EL (cell line): ENCODE measurements at regions not wholly inside any gene's neighbourhood (a gene's known extent, or its start where the extent isn't known, plus 50 kb on each side); places are given as distances from the start of the nearest gene placed in this dataset.

Source experiments
- DNase-seq: peaks from one replicate; pipeline ENCODE4 v3.0.0-alpha.2; 2016

DNA sequence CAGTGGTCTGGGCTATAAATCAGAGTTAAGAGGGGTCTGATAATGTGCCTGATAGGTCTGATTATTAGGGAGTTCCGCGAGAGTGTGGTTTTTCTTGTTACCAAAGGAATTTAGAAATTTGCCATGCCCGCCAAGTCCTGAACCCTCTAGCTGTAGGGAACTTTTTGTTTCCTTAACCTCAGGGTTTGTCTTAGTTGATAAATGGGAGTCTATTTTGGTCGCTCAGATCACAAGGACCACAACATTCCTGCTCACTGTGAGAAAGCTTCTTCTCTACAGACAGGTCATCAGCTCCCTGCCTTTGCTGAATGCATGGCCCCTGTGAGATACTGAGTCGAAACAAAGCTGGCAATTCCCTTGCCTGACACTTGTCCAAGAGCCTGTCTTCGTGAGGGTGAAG lies 497.8 kb downstream of the HS3ST4 start:
- no peak for DNase-seq

DNA sequence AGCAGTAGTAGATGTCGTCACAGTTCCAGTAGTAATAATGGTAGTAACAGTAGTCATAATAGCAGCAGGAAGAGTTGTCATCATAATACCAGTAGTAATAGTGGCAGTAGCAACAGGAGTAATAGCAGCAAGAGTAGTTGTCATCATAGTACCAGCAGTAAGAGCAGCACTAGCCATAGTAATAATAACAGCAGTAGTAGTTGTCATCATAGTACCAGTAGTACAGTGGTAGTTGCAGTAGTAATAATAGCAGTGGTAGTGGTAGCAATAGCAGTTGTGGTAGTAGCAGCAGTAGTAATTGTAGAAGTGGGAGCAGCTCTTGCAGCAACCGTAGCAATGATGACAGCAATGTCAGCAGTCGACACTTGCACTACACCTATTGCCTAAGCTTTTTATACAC lies 502.8 kb downstream of the HS3ST4 start:
- DNase-seq, result no peak

DNA sequence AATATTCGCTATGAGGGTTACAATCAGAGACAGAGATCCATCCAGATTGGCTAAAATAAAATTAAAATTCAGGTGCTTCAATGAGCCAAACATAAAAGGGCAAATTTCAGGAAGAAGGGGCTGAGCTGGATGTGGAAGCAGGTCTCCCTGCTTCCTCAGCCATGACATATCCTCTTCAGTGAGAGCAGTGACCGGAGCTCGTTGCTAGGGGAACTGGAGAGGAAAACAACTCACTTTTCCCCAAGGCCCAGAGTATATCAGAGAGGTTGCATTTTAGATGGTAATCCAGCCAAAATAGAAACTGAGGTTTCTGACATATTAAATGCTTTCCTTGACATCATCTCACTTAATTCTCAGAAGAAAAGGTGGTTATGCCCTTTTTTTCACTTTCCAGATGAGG lies 503.5 kb downstream of the HS3ST4 start:
- DNase-seq, result no peak

DNA sequence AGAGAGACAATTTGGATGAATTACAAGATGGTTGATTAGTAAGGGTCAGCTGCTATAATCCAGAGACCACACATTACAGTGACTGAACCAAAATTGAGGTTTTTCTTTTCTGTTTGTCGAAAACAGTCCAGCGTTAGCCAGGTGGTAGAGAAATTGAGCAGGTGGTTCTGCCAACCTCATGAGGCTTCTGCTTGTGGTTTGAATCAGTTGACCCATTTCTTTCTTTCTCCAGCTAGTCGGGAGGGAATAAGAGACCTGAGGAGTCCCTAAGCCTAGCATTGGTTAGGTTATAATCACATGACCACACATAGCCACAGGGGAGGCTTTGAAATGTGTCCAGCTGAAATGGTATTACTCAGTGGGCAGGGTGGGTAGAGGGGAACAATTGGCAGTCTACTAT lies 504.6 kb downstream of the HS3ST4 start:
- DNase-seq, result no peak

DNA sequence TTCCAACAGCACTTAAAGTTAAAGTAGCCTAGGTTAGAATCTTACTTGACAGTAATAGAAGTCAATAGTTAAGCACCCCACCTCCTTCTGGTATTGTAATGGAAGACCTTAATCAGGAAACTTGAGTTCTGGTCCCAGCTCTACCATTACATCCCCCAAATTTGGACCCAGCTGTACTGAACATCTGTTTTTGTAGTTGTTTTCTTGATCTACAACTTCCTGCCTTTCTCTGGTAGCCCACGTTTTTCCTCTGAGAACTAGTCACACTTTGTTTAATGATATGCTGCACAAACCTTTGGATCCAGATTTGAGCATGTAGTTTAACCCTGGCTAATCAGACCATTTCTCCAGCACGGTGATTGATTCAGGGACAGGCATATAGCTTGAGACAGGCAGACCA lies 505.0 kb downstream of the HS3ST4 start:
- no peak for DNase-seq

DNA sequence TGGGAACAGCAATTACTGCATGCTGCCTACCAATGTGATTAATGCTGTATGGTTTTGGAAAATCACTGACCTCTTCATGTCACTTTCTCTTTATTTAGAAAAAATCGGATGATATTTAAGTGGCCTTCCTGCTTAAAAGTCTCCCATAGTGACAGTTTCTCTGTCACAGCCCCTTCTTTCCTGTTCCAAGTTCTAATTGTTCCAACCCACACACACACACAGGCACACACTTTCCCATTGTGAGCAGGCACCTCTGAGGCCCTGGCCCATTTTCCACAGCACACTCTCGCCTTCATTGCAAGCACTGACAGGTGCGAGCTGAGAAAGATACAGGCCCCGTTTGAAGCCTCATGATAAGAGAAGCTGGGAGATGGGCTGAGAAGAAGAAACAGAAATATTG lies 505.9 kb downstream of the HS3ST4 start:
- no peak for DNase-seq

DNA sequence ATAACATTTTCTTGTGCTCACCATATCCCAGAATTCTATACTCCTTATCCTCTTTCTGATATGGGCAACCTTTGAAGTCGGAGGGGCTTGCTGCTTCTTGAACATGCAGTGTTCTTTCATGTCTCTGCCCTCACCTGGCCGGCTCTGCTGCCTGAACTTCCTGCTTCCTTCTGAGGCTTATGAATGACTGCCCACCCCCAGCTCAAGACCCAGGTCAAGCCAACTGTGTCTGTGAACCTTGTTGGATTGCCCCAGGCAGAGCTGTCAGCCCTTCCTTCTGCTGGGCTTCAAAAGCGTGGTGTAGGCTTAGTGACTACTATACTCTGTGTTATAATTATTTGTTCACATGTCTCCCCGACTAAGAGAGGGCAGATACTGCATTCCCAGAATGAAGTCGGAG lies 506.5 kb downstream of the HS3ST4 start:
- DNase-seq, result no peak

DNA sequence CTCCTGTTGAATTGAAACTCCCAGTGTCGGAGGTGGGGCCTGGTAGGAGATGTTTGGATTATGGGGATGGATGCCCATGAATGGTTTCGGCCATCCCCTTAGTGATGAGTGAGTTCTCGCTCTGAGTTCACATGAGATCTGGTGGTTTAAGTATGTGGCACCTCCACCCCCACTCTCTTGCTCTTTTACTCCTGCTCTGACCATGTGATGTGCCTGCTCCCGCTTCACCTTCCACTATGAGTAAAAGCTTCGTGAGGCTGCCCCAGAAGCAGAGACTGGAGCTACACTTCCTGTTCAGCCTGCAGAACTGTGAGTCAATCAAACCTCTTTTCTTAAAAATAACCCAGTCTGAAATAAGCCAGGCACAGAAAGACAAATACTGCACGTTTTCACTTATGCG lies 512.4 kb downstream of the HS3ST4 start:
- no peak for DNase-seq

DNA sequence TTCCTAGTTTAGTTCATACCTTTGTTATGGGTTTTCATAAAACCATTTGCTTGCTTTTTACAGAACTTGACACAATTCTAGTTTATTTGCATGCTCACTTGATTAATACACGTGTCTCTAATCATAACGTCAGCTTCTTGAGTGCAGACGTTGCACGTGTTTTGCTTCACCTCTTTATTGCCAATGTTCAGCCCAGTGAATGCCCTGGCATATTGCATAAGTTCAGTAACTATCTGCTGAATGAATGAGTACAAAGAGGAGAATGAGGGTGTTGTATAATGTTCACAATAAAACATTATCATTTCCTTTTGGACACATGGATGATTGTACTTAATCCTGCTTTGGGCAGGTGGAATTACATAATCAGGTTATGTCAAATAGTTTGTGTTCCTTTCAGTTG lies 519.8 kb downstream of the HS3ST4 start:
- DNase-seq, result no peak

DNA sequence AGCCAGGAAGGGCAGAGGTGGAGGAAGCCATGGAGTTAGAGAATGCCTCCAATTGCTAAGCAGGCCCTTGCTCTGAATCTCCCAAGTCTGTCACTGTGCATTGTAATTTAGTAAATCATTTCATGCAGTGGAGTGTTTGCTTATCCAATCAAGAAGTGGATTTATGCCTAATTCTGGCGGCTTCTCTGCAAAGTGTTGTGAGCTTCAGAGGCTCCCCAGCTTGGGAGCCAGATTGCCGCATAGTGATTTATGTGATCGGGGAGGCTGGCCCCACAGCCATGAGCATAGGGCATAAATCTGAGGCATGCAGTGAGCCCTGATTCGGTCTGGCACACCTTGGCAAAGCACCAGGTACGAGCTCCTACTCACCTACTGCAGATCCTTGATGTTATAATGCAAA lies 520.8 kb downstream of the HS3ST4 start:
- DNase-seq, result no peak

DNA sequence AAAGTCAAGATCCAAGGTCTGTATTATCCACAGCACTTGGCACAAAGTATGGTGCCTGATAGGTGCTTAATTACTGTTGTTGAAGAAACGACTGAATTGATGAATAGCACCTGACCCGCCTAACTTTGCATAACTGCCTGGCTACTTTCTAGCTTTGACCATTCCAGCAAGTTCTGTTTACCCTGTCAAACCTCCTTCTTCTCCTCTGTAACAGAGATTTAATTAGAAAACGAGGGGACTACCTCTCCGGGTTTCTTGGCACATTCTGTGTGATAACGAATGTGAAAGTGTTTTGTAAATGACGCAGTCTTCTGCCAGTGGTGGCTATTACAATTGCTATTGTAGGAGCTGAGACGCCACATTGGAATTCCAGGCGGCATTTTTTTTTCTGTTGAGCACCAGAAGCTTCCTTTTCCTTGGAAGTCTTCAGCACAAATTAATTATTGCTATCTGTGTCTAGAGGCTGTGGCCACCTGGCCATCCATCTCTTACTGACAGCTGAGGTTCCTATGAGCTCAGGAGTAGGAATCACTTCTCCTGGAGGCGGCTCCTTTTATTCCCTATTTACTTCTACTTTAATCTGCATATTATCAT lies 522.9 kb downstream of the HS3ST4 start:
- DNase-seq, result no peak

DNA sequence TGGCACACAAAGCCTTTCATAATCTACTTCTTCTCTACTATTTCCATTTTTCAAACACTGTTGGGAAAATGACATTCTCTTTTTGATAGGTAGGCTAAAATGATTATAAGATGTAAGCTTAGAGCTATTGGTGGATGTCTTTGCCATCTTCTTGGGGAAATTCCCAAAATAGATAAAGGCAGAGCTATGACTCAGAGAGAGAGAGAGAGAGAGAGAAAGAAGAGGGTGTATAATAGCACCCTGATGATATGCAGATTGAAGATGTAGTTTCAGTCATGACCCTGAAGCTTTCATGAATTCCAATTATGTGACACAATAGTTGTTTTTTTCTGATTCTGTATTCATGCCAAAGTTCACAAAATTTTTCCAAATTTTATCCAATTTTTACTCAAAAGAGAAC lies 529.1 kb downstream of the HS3ST4 start:
- DNase-seq, result no peak

DNA sequence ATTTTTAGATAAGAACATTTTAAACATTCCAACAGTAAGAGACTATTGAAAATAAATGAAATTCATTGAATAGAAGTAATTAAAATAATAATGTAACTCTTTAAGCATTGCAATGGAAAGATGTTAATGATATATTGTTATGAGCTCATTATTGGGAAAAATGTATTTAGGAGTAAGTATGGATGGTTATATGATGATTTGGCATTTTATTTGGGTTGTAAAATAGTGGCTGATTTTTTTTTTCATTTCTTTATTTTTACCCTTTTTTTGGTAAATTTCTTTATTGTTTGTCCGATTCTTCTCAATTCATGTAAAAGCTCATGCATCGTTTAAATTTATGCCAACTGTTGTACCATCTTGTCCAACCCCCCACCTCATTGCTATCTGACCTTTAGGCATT lies 539.9 kb downstream of the HS3ST4 start:
- DNase-seq, result no peak

DNA sequence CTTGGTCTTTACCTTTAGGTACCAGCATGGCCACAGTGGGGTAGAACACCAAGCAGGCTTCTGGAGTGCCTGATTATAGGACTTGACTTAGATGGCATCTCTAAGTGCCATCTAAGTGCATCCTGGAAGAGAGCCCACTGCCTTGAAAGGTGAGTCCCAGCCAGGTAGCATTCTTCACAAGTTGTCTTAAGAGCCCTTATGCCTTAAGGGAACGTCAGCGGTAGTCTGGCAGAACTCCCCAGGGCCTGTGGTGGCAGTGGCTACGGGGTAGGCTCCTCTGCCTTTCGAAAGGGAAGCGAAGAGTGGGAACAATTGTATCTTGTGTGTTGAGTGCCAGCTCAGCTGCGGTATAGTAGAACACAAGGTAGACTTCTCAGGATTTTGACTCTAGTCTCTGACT lies 549.0 kb downstream of the HS3ST4 start:
- no peak for DNase-seq

DNA sequence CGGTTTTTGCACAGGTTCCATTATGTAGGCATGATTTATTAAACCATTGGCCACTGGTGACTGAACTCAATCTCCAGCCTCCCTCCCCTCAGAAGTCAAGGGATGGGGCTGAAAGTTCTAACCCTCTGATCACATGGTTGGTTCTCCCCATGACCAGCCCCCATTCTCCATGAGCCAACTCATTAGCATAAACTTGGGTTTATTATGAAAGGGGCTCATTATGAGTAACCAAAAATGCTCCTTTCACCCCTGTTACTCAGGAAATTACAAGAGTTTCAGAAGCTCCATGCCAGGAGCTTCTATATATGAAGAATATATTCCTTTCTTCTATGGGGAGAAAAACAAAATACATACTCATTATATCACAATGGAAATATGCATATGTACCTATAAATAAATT lies 555.3 kb downstream of the HS3ST4 start:
- DNase-seq, result no peak

DNA sequence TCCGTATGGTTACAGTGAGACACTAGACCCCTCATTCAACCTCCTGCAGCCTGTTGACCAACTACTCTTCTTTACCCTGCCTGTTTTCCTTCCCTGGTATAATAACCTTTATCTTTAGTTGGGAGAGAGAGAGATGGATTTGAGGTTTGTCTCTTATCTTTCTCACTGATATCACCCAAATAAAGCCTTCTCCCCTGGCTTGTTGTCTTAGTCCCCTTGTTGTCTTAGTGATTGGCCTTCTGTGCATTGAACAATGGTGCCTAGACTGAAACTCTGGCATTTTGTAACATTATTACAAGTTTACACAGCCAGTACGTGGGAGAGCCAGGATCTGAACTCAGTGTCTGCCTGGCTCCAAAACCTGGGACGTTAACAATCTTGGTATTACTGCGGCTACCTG lies 560.8 kb downstream of the HS3ST4 start:
- DNase-seq, result no peak

DNA sequence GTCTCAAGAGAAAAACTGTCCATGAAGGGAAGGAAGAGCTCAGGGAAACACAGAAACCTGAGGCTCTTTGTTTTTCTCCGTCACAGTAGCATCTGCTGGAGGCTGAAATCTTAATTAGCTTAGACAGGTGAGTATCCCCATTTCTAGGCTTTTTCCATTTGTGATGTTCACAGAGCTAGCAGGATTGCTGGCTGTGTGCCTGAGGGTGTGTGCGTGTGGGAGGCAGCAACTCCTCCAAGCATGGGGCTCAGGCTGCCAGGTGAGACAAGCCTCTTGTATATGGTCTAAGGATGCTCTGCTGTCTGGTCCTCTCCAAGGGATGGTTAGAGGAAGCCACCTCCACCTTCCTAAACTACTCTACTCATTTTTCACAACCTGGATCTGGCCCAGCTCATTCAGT lies 569.9 kb downstream of the HS3ST4 start:
- DNase-seq, result no peak

DNA sequence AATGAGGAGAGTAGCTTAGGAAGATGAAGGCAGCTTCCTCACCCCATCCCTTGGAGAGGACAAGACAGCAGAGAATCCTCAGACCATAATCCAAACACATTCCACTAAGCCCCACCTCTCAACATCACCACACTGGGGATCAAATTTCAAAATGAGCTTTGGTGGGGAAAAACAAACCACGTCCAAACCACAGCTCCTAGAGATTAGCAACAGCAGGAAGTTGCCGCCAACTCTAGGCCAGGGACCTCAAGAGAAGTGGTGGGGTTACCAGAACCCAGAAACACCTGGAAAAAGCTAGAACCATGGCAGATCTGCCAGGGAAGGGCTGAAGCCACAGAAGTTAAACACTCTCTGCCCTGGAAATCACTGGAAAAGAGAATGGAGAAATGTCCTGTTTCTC lies 571.6 kb downstream of the HS3ST4 start:
- no peak for DNase-seq

DNA sequence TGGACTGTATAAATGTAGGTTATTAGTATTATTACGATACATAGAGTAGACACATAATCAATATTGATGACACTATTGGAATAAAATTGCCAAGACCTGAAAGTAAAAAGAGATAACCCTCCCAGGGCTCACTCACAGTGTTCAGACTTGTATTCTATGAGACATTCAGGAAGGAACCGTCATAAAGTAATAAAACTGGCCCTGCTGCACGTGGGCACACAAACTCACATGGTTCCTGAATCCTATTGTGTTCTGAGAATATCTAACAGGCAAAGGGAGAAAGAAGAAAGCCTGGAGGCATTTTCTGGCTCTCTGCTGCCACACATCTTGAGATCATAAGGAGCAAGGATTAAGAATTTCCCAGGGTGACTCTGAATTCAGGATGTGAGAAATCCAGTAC lies 575.9 kb downstream of the HS3ST4 start:
- DNase-seq, result no peak

DNA sequence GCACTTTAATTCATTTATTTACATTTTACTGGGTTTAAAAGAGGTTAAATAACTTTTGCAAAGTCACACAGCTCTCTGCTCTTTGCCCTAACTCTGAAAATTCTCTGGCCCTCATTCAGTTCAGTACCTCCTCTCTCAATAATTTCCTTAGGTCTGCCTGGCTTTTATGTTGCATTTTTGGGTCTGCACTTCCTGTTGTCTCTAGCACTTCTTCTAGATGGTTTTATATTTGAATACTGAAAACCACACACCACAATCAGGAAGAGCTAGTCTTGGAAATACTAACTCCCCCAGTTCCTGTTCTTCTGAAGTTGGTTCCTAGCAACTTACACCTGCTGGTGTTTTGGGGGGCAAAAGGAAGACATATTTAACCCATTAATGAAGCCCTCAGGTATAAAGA lies 577.9 kb downstream of the HS3ST4 start:
- no peak for DNase-seq

DNA sequence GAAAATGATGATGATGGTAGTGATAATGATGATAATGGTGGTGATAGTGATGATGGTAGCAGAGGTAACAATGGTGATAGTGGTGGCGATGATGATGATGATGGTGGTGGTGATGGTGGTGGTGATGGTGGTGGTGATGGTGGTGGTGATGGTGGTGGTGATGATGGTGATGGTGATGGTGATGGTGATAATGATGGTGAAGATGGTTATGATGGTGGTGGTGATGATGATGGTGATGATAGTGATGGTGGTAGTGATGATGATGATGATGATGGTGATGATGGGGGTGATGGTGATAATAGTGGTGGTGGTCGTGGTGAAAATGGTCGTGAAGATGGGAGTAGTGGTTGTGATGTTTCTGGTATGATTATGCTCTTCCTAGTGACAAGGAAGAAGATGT lies 581.8 kb downstream of the HS3ST4 start:
- DNase-seq, result no peak

DNA sequence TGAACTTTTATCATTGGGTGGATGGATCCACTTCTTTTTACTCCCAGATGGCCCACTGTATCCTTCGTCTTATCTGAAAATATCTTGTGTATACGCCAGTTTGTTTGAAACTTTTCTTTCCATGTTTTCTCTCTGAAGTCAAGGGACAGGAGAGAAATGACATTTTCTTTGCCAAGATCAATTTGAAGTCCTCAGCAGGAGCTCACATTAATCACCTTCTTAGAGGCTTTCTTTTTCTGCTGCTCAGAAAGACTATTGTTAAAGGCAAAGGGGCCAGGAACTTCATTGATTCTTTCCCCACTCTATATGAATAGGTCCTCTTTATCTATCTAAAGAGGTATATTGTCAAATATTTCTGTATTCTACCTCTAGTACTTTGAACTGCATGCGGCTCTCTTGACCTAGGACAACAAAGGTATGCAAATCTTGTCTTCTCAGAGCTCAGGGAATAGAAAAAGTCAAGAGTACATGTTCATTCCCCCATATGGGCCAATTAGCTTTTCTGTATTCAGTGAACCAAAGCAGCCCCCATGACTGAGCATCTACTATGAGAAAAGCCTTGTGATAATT lies 583.3 kb downstream of the HS3ST4 start:
- DNase-seq, result no peak

DNA sequence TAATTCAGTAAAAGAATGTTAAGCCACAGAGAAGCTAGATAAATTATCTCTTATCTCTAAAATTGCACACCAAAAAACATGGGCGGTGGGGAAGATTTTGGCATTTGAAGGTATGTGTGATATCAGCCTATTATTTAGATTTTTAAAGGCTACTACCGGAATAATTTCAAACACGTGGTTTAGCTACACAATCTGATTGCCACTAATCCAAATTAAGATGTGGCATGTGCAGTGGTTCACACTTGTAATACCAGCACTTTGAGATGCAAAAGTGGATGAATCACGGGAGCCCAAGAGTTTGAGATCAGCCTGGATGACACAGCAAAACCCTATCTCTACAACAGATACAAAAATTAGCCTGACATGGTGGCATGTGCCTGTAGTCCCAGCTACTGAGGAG lies 584.5 kb downstream of the HS3ST4 start:
- no peak for DNase-seq

DNA sequence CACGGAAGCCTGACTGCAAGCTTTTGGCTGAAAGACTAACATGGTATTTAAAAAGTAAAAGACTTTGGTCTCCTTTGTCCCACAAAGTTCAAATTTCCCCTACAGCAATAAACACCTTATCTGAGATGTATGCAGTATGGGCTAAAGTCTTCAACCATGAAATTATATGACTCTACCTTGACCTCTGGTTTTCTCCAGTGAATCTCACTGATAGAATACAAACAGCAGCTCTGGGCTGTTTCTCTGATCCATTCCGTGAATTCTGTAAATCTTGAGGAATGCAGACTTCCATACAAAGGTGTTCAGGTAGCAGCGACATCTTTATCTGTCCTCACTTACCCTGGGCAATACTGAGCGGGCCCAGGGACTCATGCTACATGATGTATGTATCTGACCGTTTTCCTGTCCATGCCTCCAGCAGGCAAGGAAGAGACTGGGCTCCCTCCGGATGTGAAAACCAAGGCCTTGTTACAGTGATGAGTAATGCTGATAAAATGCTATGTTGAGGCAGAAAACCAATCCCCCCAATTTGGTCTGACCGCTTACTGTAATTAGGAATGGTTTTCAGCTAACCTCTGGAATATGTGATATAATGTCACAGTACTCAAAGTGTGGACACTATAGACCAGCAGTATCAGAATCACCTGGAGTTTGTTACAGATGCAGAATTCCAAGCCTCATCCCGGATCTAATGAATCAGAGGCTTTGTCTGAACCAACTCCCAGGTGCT lies 589.8 kb downstream of the HS3ST4 start:
- no peak for DNase-seq
